Liver (tissue), 9 donors: ENCODE measurements at regions not wholly inside any gene's neighbourhood (a gene's known extent, or its start where the extent isn't known, plus 50 kb on each side); places are given as distances from the start of the nearest gene placed in this dataset. TPM values are rescaled to one million over a fixed set of nuclear protein-coding genes. Genes with fewer than 3 reads are reported as not detected.

Source experiments
- DNase-seq: peaks from one replicate; pipeline ENCODE4 v3.0.0-alpha.2; 2017; ENCODE audit warnings: low spot score
- H3K27ac ChIP-seq, 2 donors: one replicate each; pipeline ENCODE4 v1.7.0; 2013; ENCODE audit warnings: inconsistent platforms in 2 of 2, low read length in 2 of 2, control low read depth in 1 of 2, low read depth in 1 of 2, mild to moderate bottlenecking in 1 of 2
- H3K27me3 ChIP-seq, 4 donors: one replicate each; pipeline versions ENCODE4 v1.6.1 to v1.7.0; 2013; ENCODE audit warnings: low read length in 3 of 4, inconsistent platforms in 1 of 4, mild to moderate bottlenecking in 1 of 4, moderate library complexity in 1 of 4; ENCODE audit not compliant: control insufficient read depth in 4 of 4, insufficient read depth in 4 of 4
- H3K36me3 ChIP-seq, 4 donors: one replicate each; pipeline versions ENCODE4 v1.6.1 to v1.7.0; 2013; ENCODE audit warnings: low read length in 3 of 4, mild to moderate bottlenecking in 3 of 4, low read depth in 1 of 4, moderate library complexity in 1 of 4; ENCODE audit not compliant: control insufficient read depth in 4 of 4, insufficient read depth in 3 of 4
- H3K4me1 ChIP-seq, 4 donors: one replicate each; pipeline versions ENCODE4 v1.6.1 to v1.7.0; 2013; ENCODE audit warnings: low read length in 3 of 4, mild to moderate bottlenecking in 3 of 4, moderate library complexity in 1 of 4; ENCODE audit not compliant: control insufficient read depth in 4 of 4, insufficient read depth in 4 of 4
- H3K4me3 ChIP-seq, 3 donors: one replicate each; pipeline versions ENCODE4 v1.6.1 to v1.7.0; 2013; ENCODE audit warnings: low read length in 3 of 3, control low read depth in 1 of 3, low read depth in 1 of 3, mild to moderate bottlenecking in 1 of 3
- H3K9ac ChIP-seq, 2 donors: one replicate each; pipeline ENCODE4 v1.7.0; 2013; ENCODE audit warnings: low read length in 2 of 2, mild to moderate bottlenecking in 2 of 2, moderate library complexity in 2 of 2, control low read depth in 1 of 2, low read depth in 1 of 2
- H3K9me3 ChIP-seq, 4 donors: one replicate each; pipeline versions ENCODE4 v1.6.1 to v1.7.0; 2013; ENCODE audit warnings: low read length in 3 of 4; ENCODE audit not compliant: control insufficient read depth in 4 of 4
- CTCF ChIP-seq: fragments of 150-350 bp; IDR thresholded peaks from 2 replicates; pipeline ENCODE4 v1.5.1; 2017; ENCODE audit warnings: improper control_type of control experiment, low read depth, low read length; ENCODE audit not compliant: missing input control
- EGR1 ChIP-seq, 2 donors: IDR thresholded peaks; 2 replicates each; pipeline ENCODE4 v1.6.1; 2016 to 2018; ENCODE audit warnings: antibody characterized with exemption in 2 of 2, low read depth in 2 of 2
- FOXA1 ChIP-seq: IDR thresholded peaks from 2 replicates; pipeline ENCODE4 v1.6.1; 2016; ENCODE audit warnings: antibody characterized with exemption
- FOXA2 ChIP-seq: IDR thresholded peaks from 2 replicates; pipeline ENCODE4 v1.6.1; 2016; ENCODE audit warnings: antibody characterized with exemption
- GABPA ChIP-seq, 2 donors: IDR thresholded peaks in 1 of 2; conservative IDR thresholded peaks in 1 of 2; 2 replicates each; pipeline ENCODE4 v1.6.1; 2016; ENCODE audit warnings: antibody characterized with exemption in 2 of 2, mild to moderate bottlenecking in 1 of 2, moderate library complexity in 1 of 2
- HNF4A ChIP-seq, 2 donors: conservative IDR thresholded peaks; 2 replicates each; pipeline ENCODE4 v1.6.1; 2016; ENCODE audit warnings: antibody characterized with exemption in 2 of 2, mild to moderate bottlenecking in 2 of 2
- HNF4G ChIP-seq: IDR thresholded peaks from 2 replicates; pipeline ENCODE4 v1.6.1; 2016; ENCODE audit warnings: antibody characterized with exemption
- JUND ChIP-seq, 2 donors: IDR thresholded peaks; 2 replicates each; pipeline ENCODE4 v1.6.1; 2016; ENCODE audit warnings: antibody characterized with exemption in 2 of 2
- NR2F2 ChIP-seq: IDR thresholded peaks from 2 replicates; pipeline ENCODE4 v1.6.1; 2016; ENCODE audit warnings: antibody characterized with exemption
- RAD21 ChIP-seq, 2 donors: IDR thresholded peaks; 2 replicates each; pipeline ENCODE4 v1.6.1; 2016; ENCODE audit warnings: antibody characterized with exemption in 2 of 2, mild to moderate bottlenecking in 2 of 2
- REST ChIP-seq: IDR thresholded peaks from 2 replicates; pipeline ENCODE4 v1.6.1; 2016; ENCODE audit warnings: antibody characterized with exemption, mild to moderate bottlenecking
- RXRA ChIP-seq, 2 donors: IDR thresholded peaks; 2 replicates each; pipeline ENCODE4 v1.6.1; 2017 to 2018; ENCODE audit warnings: antibody characterized with exemption in 2 of 2, mild to moderate bottlenecking in 1 of 2
- SP1 ChIP-seq: IDR thresholded peaks from 2 replicates; pipeline ENCODE4 v1.6.1; 2018; ENCODE audit warnings: antibody characterized with exemption, mild to moderate bottlenecking
- TAF1 ChIP-seq: conservative IDR thresholded peaks from 2 replicates; pipeline ENCODE4 v1.6.1; 2016; ENCODE audit warnings: antibody characterized with exemption, mild to moderate bottlenecking
- YY1 ChIP-seq: IDR thresholded peaks from 2 replicates; pipeline ENCODE4 v1.6.1; 2016; ENCODE audit warnings: antibody characterized with exemption, mild to moderate bottlenecking
- WGBS: extraction: QIAGEN DNeasy Blood & Tissue Kit; methylation state at CpG from one replicate; pipeline ENCODE4 v1.1.7; 2013; 5-methylcytosine and 5-hydroxymethylcytosine counted together
- small RNA-seq: library from RNA; depleted of rRNA; stranded (forward); fragments of <200 nt; gene quantifications from one replicate; pipeline ENCODE3, GENCODE V24; 2014
- TF ChIP-seq, protein P1 (sequence below): IDR thresholded peaks from 2 replicates; pipeline ENCODE4 v1.6.1; 2016; ENCODE audit warnings: antibody characterized with exemption
- TF ChIP-seq, protein P2 (sequence below): IDR thresholded peaks from 2 replicates; pipeline ENCODE4 v1.6.1; 2016; ENCODE audit warnings: antibody characterized with exemption
- TF ChIP-seq, protein P3 (sequence below): IDR thresholded peaks from 2 replicates; pipeline ENCODE4 v1.6.1; 2016; ENCODE audit warnings: antibody characterized with exemption
- donor health status: healthy.
- donor health status: healthy.
- donor health status: healthy.
- donor health status: healthy.
- donor health status: healthy.

DNA sequence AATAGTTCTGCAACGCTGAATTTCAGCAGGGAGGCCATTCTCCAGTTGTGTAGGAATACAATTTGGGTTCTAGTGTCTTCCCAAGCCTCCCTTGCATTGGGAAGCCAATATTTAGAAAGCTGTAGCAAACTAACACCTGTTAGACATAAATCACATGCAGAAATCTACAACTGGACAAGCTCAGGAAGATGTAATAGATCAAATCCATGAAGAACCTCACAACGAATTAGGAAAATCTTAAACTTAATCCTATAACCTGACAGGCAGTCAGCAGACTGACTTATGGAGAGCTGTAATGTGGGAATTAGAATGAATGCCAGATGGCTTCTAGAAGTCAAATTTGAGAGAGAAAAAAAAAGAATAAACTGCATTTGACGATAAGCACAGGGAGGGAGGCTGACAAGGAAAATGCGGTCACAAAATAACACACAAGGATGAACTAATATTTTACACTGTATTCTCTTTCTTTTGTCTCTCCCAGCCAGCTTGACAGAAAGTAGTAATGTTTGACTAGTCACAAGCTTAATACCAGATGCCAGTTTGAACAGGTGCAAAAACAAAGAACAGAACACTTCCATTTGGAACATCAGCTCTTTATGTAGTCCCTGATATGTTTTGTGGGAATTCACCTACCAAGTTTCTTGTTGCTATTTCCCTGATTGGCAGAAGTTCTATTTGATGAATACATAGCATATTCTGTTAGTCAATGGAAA, 50.8 kb upstream of the FANCL start:
- DNase-seq: no peak
- Histone ChIP-seq H3K9ac (no peak overlapping the region), H3K4me1 (no peaks in the 10 kb centered on the region), H3K27ac (no peak overlapping the region), H3K36me3 (no peaks in the 10 kb centered on the region), H3K9me3 (no peaks in the 10 kb centered on the region), H3K4me3 (no peak overlapping the region), H3K27me3 (peaks cover 0 to 4% (median 0%) of the 10 kb centered on the region in 4 donors)
- TF ChIP-seq NR2F2 (no peak), RAD21 (IDR thresholded peaks at IDR 0.05) (no peak), GABPA (IDR thresholded peaks at IDR 0.05 in 1 of 2, conservative IDR thresholded peaks at IDR 0.05 in 1 of 2) (no peak), TAF1 (no peak), REST (no peak), JUND (IDR thresholded peaks at IDR 0.05) (no peak), CTCF (no peak), HNF4G (no peak), SP1 (no peak), YY1 (no peak), FOXA1 (no peak), FOXA2 (no peak), EGR1 (IDR thresholded peaks at IDR 0.05; ENCODE audit: low read depth in 2 of 2) (no peak), HNF4A (conservative IDR thresholded peaks at IDR 0.05) (no peak), RXRA (IDR thresholded peaks at IDR 0.05) (no peak)
- TF ChIP-seq, protein P1, sequence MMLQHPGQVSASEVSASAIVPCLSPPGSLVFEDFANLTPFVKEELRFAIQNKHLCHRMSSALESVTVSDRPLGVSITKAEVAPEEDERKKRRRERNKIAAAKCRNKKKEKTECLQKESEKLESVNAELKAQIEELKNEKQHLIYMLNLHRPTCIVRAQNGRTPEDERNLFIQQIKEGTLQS: no peak
- TF ChIP-seq, protein P2, sequence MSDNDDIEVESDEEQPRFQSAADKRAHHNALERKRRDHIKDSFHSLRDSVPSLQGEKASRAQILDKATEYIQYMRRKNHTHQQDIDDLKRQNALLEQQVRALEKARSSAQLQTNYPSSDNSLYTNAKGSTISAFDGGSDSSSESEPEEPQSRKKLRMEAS: no peak
- TF ChIP-seq, protein P3, sequence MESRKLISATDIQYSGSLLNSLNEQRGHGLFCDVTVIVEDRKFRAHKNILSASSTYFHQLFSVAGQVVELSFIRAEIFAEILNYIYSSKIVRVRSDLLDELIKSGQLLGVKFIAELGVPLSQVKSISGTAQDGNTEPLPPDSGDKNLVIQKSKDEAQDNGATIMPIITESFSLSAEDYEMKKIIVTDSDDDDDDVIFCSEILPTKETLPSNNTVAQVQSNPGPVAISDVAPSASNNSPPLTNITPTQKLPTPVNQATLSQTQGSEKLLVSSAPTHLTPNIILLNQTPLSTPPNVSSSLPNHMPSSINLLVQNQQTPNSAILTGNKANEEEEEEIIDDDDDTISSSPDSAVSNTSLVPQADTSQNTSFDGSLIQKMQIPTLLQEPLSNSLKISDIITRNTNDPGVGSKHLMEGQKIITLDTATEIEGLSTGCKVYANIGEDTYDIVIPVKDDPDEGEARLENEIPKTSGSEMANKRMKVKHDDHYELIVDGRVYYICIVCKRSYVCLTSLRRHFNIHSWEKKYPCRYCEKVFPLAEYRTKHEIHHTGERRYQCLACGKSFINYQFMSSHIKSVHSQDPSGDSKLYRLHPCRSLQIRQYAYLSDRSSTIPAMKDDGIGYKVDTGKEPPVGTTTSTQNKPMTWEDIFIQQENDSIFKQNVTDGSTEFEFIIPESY: no peak
- 72% methylated on average over 4 of the region's 4 CpGs for WGBS

Small RNA genes lying in the stretch of these regions (small RNA-seq; reads per million reads assigned to genes)
- gene AC007179.3 (not detected), gene MIR4432 (not detected), gene RNA5SP94 (not detected), gene RNU1-32P (not detected), gene RNU6-508P (not detected)
